ENCODE measurements at regions not wholly inside any gene's neighbourhood (a gene's known extent, or its start where the extent isn't known, plus 50 kb on each side); places are given as distances from the start of the nearest gene placed in this dataset.

- CTCF ChIA-PET = no interaction called here
- no peak for ATAC-seq (ENCODE audit: low read depth)
- WGBS (ENCODE audit: insufficient coverage) = 78% methylated on average over 8 of the region's 9 CpGs
- intact Hi-C loops (cut with micrococcal nuclease) = no loop called here
- DNase-seq = no peak
- no peaks in the 10 kb centered on the region for H4K20me1 ChIP-seq (ENCODE audit: control insufficient read depth, insufficient read depth, low read length, poor library complexity, severe bottlenecking)
- no peaks in the 10 kb centered on the region for H3K79me2 ChIP-seq (ENCODE audit: control insufficient read depth, insufficient read depth, low read length)
- no peak for TF ChIP-seq EZH2 (IDR thresholded peaks at IDR 0.05; ENCODE audit: borderline replicate concordance, insufficient read depth, low read depth, low read length, poor library complexity, severe bottlenecking)
- TF ChIP-seq, protein P1, sequence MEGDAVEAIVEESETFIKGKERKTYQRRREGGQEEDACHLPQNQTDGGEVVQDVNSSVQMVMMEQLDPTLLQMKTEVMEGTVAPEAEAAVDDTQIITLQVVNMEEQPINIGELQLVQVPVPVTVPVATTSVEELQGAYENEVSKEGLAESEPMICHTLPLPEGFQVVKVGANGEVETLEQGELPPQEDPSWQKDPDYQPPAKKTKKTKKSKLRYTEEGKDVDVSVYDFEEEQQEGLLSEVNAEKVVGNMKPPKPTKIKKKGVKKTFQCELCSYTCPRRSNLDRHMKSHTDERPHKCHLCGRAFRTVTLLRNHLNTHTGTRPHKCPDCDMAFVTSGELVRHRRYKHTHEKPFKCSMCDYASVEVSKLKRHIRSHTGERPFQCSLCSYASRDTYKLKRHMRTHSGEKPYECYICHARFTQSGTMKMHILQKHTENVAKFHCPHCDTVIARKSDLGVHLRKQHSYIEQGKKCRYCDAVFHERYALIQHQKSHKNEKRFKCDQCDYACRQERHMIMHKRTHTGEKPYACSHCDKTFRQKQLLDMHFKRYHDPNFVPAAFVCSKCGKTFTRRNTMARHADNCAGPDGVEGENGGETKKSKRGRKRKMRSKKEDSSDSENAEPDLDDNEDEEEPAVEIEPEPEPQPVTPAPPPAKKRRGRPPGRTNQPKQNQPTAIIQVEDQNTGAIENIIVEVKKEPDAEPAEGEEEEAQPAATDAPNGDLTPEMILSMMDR (IDR thresholded peaks at IDR 0.05) = no peak
- H3K4me2 ChIP-seq (replicated peaks; ENCODE audit: low read depth, low read length, poor library complexity, severe bottlenecking) = no peak overlapping the region
- H3K4me3 ChIP-seq (ENCODE audit: control extremely low read depth in 1 of 5, extremely low read depth in 1 of 5, insufficient read depth in 1 of 5, low read depth in 2 of 5, low read length in 4 of 5) = no peak overlapping the region
- Mint-ChIP-seq H3K4me1 (no peaks in the 10 kb centered on the region), H3K9me3 (ENCODE audit: insufficient read depth) (peaks cover 6% of the 10 kb centered on the region), H3K27ac (no peak overlapping the region), H3K27me3 (peaks cover 33% of the 10 kb centered on the region), H3K4me3 (no peak overlapping the region)
- no peaks in the 10 kb centered on the region for H3K36me3 ChIP-seq (replicated peaks in 1 of 2; ENCODE audit: control extremely low read depth in 1 of 2, control insufficient read depth in 1 of 2, extremely low read depth in 1 of 2, insufficient read depth in 2 of 2, low read length in 1 of 2)
- no peak overlapping the region for H3K27ac ChIP-seq (ENCODE audit: low read length in 2 of 2)
- POLR2A ChIA-PET = no interaction called here
- H2AFZ ChIP-seq (ENCODE audit: insufficient read depth, low read depth, low read length, poor library complexity, severe bottlenecking) = no peak overlapping the region
- no peak overlapping the region for H3K9ac ChIP-seq (ENCODE audit: low read length)
- peaks cover 0 to 9% (median 4%) of the 10 kb centered on the region in 4 experiments for H3K27me3 ChIP-seq (replicated peaks in 1 of 4; ENCODE audit: control extremely low read depth in 1 of 4, control insufficient read depth in 3 of 4, insufficient read depth in 4 of 4, low read length in 3 of 4)
- no peaks in the 10 kb centered on the region for H3K4me1 ChIP-seq (ENCODE audit: control insufficient read depth in 2 of 2, insufficient read depth in 2 of 2, low read length in 2 of 2)
- peaks cover 0 to 13% (median 2%) of the 10 kb centered on the region in 3 donors for H3K9me3 ChIP-seq (ENCODE audit: control extremely low read depth in 1 of 3, control insufficient read depth in 2 of 3, insufficient read depth in 1 of 3, low read length in 2 of 3)
Observed at GRCh38 chr1:22290611-22291010, 147.7 kb upstream of the WNT4 start.

DNA sequence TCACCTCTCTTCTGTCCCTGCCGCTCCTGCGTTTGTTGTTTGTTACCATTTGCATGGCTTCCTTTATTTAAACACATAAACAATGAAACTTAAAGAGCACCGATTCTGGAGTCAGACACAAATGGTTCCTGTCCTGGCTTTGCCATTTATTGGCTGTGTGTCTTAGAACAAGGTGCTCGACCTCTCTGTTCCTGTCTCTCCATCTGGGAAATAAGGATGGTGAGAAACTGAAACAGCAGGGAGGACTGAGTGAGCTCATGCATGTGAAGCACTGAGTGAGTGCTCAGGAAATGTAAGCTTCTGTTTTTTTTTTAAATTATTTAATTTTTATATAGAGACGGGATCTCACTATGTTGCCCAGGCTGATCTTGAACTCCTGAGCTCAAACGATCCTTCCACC is 148.2 kb upstream of the WNT4 start:
- no peaks in the 10 kb centered on the region for H3K4me1 Mint-ChIP-seq

More for the DNA sequence above, 148.2 kb upstream of the WNT4 start:
- Histone ChIP-seq H3K27ac (ENCODE audit: low read length in 2 of 2) (no peak overlapping the region), H3K9ac (ENCODE audit: low read length) (no peak overlapping the region), H3K9me3 (ENCODE audit: control extremely low read depth in 1 of 3, control insufficient read depth in 2 of 3, insufficient read depth in 1 of 3, low read length in 2 of 3) (peaks cover 0 to 13% (median 2%) of the 10 kb centered on the region in 3 donors), H3K36me3 (replicated peaks in 1 of 2; ENCODE audit: control extremely low read depth in 1 of 2, control insufficient read depth in 1 of 2, extremely low read depth in 1 of 2, insufficient read depth in 2 of 2, low read length in 1 of 2) (no peaks in the 10 kb centered on the region), H3K4me2 (replicated peaks; ENCODE audit: low read depth, low read length, poor library complexity, severe bottlenecking) (no peak overlapping the region), H3K79me2 (ENCODE audit: control insufficient read depth, insufficient read depth, low read length) (no peaks in the 10 kb centered on the region), H3K27me3 (replicated peaks in 1 of 4; ENCODE audit: control extremely low read depth in 1 of 4, control insufficient read depth in 3 of 4, insufficient read depth in 4 of 4, low read length in 3 of 4) (peaks cover 0 to 11% (median 5%) of the 10 kb centered on the region in 4 experiments), H3K4me3 (ENCODE audit: control extremely low read depth in 1 of 5, extremely low read depth in 1 of 5, insufficient read depth in 1 of 5, low read depth in 2 of 5, low read length in 4 of 5) (no peak overlapping the region), H3K4me1 (ENCODE audit: control insufficient read depth in 2 of 2, insufficient read depth in 2 of 2, low read length in 2 of 2) (no peaks in the 10 kb centered on the region), H4K20me1 (ENCODE audit: control insufficient read depth, insufficient read depth, low read length, poor library complexity, severe bottlenecking) (no peaks in the 10 kb centered on the region), H2AFZ (ENCODE audit: insufficient read depth, low read depth, low read length, poor library complexity, severe bottlenecking) (no peak overlapping the region)
- 70% methylated on average over 3 of the region's 6 CpGs for WGBS (ENCODE audit: insufficient coverage)
- POLR2A ChIA-PET = no interaction called here
- intact Hi-C loops (cut with micrococcal nuclease) = no loop called here
- ATAC-seq (ENCODE audit: low read depth) = no peak
- DNase-seq = no peak
- TF ChIP-seq, protein P1 (IDR thresholded peaks at IDR 0.05) = no peak
- TF ChIP-seq EZH2 (IDR thresholded peaks at IDR 0.05; ENCODE audit: borderline replicate concordance, insufficient read depth, low read depth, low read length, poor library complexity, severe bottlenecking) = no peak
- H3K9me3 Mint-ChIP-seq (ENCODE audit: insufficient read depth) = peaks cover 6% of the 10 kb centered on the region
- no peak overlapping the region for H3K27ac Mint-ChIP-seq
- CTCF ChIA-PET = no interaction called here
- H3K27me3 Mint-ChIP-seq = peaks cover 35% of the 10 kb centered on the region
- no peak overlapping the region for H3K4me3 Mint-ChIP-seq
